ENCODE measurements at regions not wholly inside any gene's neighbourhood (a gene's known extent, or its start where the extent isn't known, plus 50 kb on each side); places are given as distances from the start of the nearest gene placed in this dataset.
A peak's percentile ranks its signal among the peaks of the same experiment; 100 is the strongest.

GRCh38 chr11:80415580-80415979 is 974.8 kb upstream of the TENM4 start:
- H3K4me3 ChIP-seq = no peak overlapping the region
- no peak overlapping the region for H3K4me3 Mint-ChIP-seq
- H3K9me3 Mint-ChIP-seq = peaks cover 11% of the 10 kb centered on the region
- no peaks in the 10 kb centered on the region for H3K27me3 ChIP-seq
- no peaks in the 10 kb centered on the region for H3F3A ChIP-seq (ENCODE audit: low read depth)
- no peak overlapping the region for H3K9ac ChIP-seq
- no peak for TF ChIP-seq EZH2 (IDR thresholded peaks at IDR 0.05)
- no peak for TF ChIP-seq EZH2phosphoT487 (IDR thresholded peaks at IDR 0.05)
- TF ChIP-seq CTCF (IDR thresholded peaks at IDR 0.05) = no peak
- H3K9me3 ChIP-seq (ENCODE audit: low read depth) = no peaks in the 10 kb centered on the region
- H3K79me2 ChIP-seq (ENCODE audit: low read depth) = no peaks in the 10 kb centered on the region
- no peaks in the 10 kb centered on the region for H3K36me3 Mint-ChIP-seq
- H3K27me3 Mint-ChIP-seq (ENCODE audit: insufficient read depth, low read depth) = no peaks in the 10 kb centered on the region
- DNase-seq (ENCODE audit: low spot score) = no peak
- H3K4me1 Mint-ChIP-seq = peaks cover 10% of the 10 kb centered on the region
- H3K4me2 ChIP-seq = no peak overlapping the region
- H3K27ac ChIP-seq = no peak overlapping the region
- no peak overlapping the region for H2AFZ ChIP-seq (replicated peaks)
- H3K27ac Mint-ChIP-seq = no peak overlapping the region
- no peaks in the 10 kb centered on the region for H3K4me1 ChIP-seq
- no peaks in the 10 kb centered on the region for H3K36me3 ChIP-seq
- H4K20me1 ChIP-seq (ENCODE audit: low read depth) = no peaks in the 10 kb centered on the region

- peaks cover 15% of the 10 kb centered on the region for H3K9me3 Mint-ChIP-seq
- Histone ChIP-seq H3K9me3 (ENCODE audit: low read depth) (no peaks in the 10 kb centered on the region), H3K4me3 (no peak overlapping the region), H3F3A (ENCODE audit: low read depth) (no peaks in the 10 kb centered on the region), H3K4me1 (no peaks in the 10 kb centered on the region), H3K27ac (no peak overlapping the region), H3K4me2 (no peak overlapping the region), H3K79me2 (ENCODE audit: low read depth) (no peaks in the 10 kb centered on the region), H3K36me3 (no peaks in the 10 kb centered on the region), H4K20me1 (ENCODE audit: low read depth) (no peaks in the 10 kb centered on the region), H3K27me3 (no peaks in the 10 kb centered on the region), H3K9ac (no peak overlapping the region), H2AFZ (replicated peaks) (peak overlapping the region; percentile 18)
- no peaks in the 10 kb centered on the region for H3K27me3 Mint-ChIP-seq (ENCODE audit: insufficient read depth, low read depth)
- DNase-seq (ENCODE audit: low spot score) = no peak
- TF ChIP-seq EZH2 (IDR thresholded peaks at IDR 0.05) = no peak
- no peak for TF ChIP-seq EZH2phosphoT487 (IDR thresholded peaks at IDR 0.05)
- TF ChIP-seq CTCF (IDR thresholded peaks at IDR 0.05) = no peak
- no peaks in the 10 kb centered on the region for H3K36me3 Mint-ChIP-seq
- H3K4me3 Mint-ChIP-seq = no peak overlapping the region
- H3K27ac Mint-ChIP-seq = no peak overlapping the region
- H3K4me1 Mint-ChIP-seq = peaks cover 10% of the 10 kb centered on the region
Observed at GRCh38 chr11:80414181-80415165, 973.6 kb upstream of the TENM4 start.

- DNase-seq (ENCODE audit: low spot score) = no peak
Observed at GRCh38 chr11:80412604-80413003, 971.8 kb upstream of the TENM4 start.

More at GRCh38 chr11:80412604-80413003, 971.8 kb upstream of the TENM4 start:
- no peak overlapping the region for H3K4me3 Mint-ChIP-seq
- no peak overlapping the region for H3K9ac ChIP-seq
- H2AFZ ChIP-seq (replicated peaks) = peak overlapping the region; percentile 30
- no peaks in the 10 kb centered on the region for H3K9me3 ChIP-seq (ENCODE audit: low read depth)
- H3K9me3 Mint-ChIP-seq = peaks cover 19% of the 10 kb centered on the region
- no peaks in the 10 kb centered on the region for H3K36me3 Mint-ChIP-seq
- H3K4me2 ChIP-seq = no peak overlapping the region
- H3K79me2 ChIP-seq (ENCODE audit: low read depth) = no peaks in the 10 kb centered on the region
- H3K27me3 ChIP-seq = no peaks in the 10 kb centered on the region
- no peaks in the 10 kb centered on the region for H3K4me1 ChIP-seq
- H3K4me3 ChIP-seq = no peak overlapping the region
- no peaks in the 10 kb centered on the region for H3F3A ChIP-seq (ENCODE audit: low read depth)
- no peaks in the 10 kb centered on the region for H4K20me1 ChIP-seq (ENCODE audit: low read depth)
- H3K27ac Mint-ChIP-seq = no peak overlapping the region
- no peak overlapping the region for H3K27ac ChIP-seq
- no peaks in the 10 kb centered on the region for H3K27me3 Mint-ChIP-seq (ENCODE audit: insufficient read depth, low read depth)
- no peaks in the 10 kb centered on the region for H3K36me3 ChIP-seq
- peaks cover 8% of the 10 kb centered on the region for H3K4me1 Mint-ChIP-seq
- TF ChIP-seq EZH2phosphoT487 (IDR thresholded peaks at IDR 0.05) (no peak), CTCF (IDR thresholded peaks at IDR 0.05) (no peak), EZH2 (IDR thresholded peaks at IDR 0.05) (no peak)

Measured in neural progenitor cell (in vitro differentiated cells).